ENCODE measurements at regions not wholly inside any gene's neighbourhood (a gene's known extent, or its start where the extent isn't known, plus 50 kb on each side); places are given as distances from the start of the nearest gene placed in this dataset.

DNA sequence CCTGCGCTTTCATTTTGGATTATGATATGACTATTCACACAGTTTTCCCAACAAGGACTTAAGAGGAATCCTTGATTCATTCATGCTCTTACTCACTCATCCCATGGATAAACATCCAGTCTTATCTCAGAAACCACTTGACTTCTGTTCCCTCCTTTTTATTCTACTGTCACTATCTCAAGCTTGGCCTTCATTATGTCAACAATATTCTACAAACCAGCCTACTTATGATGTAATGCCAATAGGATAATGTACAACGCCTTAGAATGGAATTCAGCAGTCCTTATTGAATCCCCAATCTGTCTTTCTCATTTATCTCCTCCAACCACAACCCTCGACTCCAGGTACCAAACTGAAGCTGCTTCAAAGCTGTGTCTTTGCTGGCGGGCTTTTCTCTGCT is 448.5 kb downstream of the PDZRN4 start:
- H3K4me2 ChIP-seq (ENCODE audit: low read length) = no peak overlapping the region
- no peaks in the 10 kb centered on the region for H3K79me2 ChIP-seq (replicated peaks; ENCODE audit: insufficient read depth, low read length)
- H3K4me3 ChIP-seq (ENCODE audit: low read length) = no peak overlapping the region
- no peak overlapping the region for H2AFZ ChIP-seq (ENCODE audit: low read depth, low read length)
- no peak overlapping the region for H3K27ac ChIP-seq (ENCODE audit: low read length)
- no peaks in the 10 kb centered on the region for H3K36me3 ChIP-seq (ENCODE audit: insufficient read depth, low read length)
- H3K9me3 ChIP-seq (ENCODE audit: low read length) = no peaks in the 10 kb centered on the region
- no peak overlapping the region for H3K9ac ChIP-seq (ENCODE audit: low read length)
- no peaks in the 10 kb centered on the region for H3K9me2 ChIP-seq (ENCODE audit: insufficient read depth, low read length)
- no peaks in the 10 kb centered on the region for H4K20me1 ChIP-seq (ENCODE audit: insufficient read depth)
- no peaks in the 10 kb centered on the region for H3F3A ChIP-seq (ENCODE audit: insufficient read depth, low read length, poor library complexity, severe bottlenecking)
- H3K27me3 ChIP-seq (ENCODE audit: insufficient read depth, low read depth, low read length) = no peaks in the 10 kb centered on the region
- TF ChIP-seq EZH2 (IDR thresholded peaks at IDR 0.05; ENCODE audit: borderline replicate concordance, insufficient read depth, low read length, poor library complexity, severe bottlenecking) = no peak
- TF ChIP-seq RAD21 (conservative IDR thresholded peaks at IDR 0.05) = no peak

DNA sequence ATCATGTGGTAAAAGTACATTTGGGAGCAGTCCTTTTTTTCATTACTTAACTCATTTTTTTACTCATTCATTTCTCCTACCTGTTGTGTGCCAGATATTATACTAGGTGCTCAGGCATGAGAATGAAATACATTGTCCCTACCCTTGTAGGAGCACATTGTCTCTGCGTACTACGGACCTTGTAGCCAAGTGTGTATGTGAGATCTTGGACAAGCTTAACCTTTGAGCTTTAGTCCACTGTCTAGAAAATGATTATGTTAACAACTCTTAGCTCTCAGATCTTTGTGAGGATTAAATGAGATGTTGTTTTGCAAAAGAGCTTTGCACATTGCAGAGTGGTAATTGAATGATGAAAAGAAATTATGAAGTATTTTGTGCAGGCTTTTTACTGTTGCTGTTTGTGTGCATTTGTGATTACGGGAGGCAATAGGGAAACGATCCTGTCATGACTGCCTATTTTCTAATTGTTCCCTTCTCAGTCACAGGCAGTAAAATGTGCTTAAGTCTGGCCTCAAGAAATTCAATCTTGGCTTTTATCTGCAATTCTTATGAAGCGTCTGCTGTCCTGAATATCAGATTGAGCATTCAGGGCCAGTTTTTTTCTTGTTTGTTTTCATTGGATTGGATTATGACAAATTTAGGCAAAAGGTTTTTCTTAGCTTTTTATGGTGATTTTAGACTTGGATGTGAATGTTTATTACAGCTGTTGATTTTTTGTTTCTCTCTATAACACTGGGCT is 447.7 kb downstream of the PDZRN4 start:
- H3K9me2 ChIP-seq (ENCODE audit: insufficient read depth, low read length) = no peaks in the 10 kb centered on the region
- no peaks in the 10 kb centered on the region for H3F3A ChIP-seq (ENCODE audit: insufficient read depth, low read length, poor library complexity, severe bottlenecking)
- H3K4me2 ChIP-seq (ENCODE audit: low read length) = no peak overlapping the region
- no peaks in the 10 kb centered on the region for H3K79me2 ChIP-seq (replicated peaks; ENCODE audit: insufficient read depth, low read length)
- TF ChIP-seq TAF1 (IDR thresholded peaks at IDR 0.05; ENCODE audit: low read depth) (no peak), EZH2 (IDR thresholded peaks at IDR 0.05; ENCODE audit: borderline replicate concordance, insufficient read depth, low read length, poor library complexity, severe bottlenecking) (no peak), MXI1 (conservative IDR thresholded peaks at IDR 0.05; ENCODE audit: poor library complexity, severe bottlenecking) (no peak), POLR2AphosphoS5 (IDR thresholded peaks at IDR 0.05) (no peak), SMC3 (conservative IDR thresholded peaks at IDR 0.05; ENCODE audit: poor library complexity) (no peak), EP300 (conservative IDR thresholded peaks at IDR 0.05; ENCODE audit: poor library complexity, severe bottlenecking) (no peak)
- no peak overlapping the region for H3K4me3 ChIP-seq (ENCODE audit: low read length)
- H2AFZ ChIP-seq (ENCODE audit: low read depth, low read length) = no peak overlapping the region
- no peak overlapping the region for H3K27ac ChIP-seq (ENCODE audit: low read length)
- H3K27me3 ChIP-seq (ENCODE audit: insufficient read depth, low read depth, low read length) = no peaks in the 10 kb centered on the region
- no peaks in the 10 kb centered on the region for H4K20me1 ChIP-seq (ENCODE audit: insufficient read depth)
- H3K9me3 ChIP-seq (ENCODE audit: low read length) = peaks cover 4% of the 10 kb centered on the region
- H3K9ac ChIP-seq (ENCODE audit: low read length) = no peak overlapping the region
- H3K36me3 ChIP-seq (ENCODE audit: insufficient read depth, low read length) = no peaks in the 10 kb centered on the region

DNA sequence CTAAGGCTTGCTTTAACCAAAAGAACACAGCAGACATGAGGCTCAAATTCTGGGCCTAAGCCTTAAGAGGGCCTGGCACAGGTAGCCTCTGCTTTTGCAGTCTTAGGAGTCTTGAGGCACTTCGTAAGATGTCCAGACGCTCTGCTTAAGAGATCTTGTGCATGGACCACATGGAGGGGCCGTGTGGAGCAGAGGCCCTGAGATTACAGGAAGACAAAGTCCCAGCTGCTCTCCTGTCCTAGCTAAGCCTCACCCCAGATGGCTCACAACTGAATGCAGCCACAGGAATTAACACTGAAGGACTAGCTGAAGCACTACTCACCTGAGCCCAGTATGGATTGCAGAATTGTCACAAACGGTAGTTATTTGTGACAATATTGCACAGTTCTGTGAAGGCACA is 446.0 kb downstream of the PDZRN4 start:
- Histone ChIP-seq H3K27ac (ENCODE audit: low read length) (no peak overlapping the region), H3K27me3 (ENCODE audit: insufficient read depth, low read depth, low read length) (no peaks in the 10 kb centered on the region), H2AFZ (ENCODE audit: low read depth, low read length) (no peak overlapping the region)

More for the DNA sequence above, 446.0 kb downstream of the PDZRN4 start:
- no peak overlapping the region for H3K9ac ChIP-seq (ENCODE audit: low read length)
- no peaks in the 10 kb centered on the region for H3F3A ChIP-seq (ENCODE audit: insufficient read depth, low read length, poor library complexity, severe bottlenecking)
- TF ChIP-seq SMC3 (conservative IDR thresholded peaks at IDR 0.05; ENCODE audit: poor library complexity) (no peak), MXI1 (conservative IDR thresholded peaks at IDR 0.05; ENCODE audit: poor library complexity, severe bottlenecking) (no peak), EZH2 (IDR thresholded peaks at IDR 0.05; ENCODE audit: borderline replicate concordance, insufficient read depth, low read length, poor library complexity, severe bottlenecking) (no peak), EP300 (conservative IDR thresholded peaks at IDR 0.05; ENCODE audit: poor library complexity, severe bottlenecking) (no peak), POLR2AphosphoS5 (IDR thresholded peaks at IDR 0.05) (no peak), RAD21 (conservative IDR thresholded peaks at IDR 0.05) (no peak), TAF1 (IDR thresholded peaks at IDR 0.05; ENCODE audit: low read depth) (no peak)
- TF ChIP-seq, protein P1, sequence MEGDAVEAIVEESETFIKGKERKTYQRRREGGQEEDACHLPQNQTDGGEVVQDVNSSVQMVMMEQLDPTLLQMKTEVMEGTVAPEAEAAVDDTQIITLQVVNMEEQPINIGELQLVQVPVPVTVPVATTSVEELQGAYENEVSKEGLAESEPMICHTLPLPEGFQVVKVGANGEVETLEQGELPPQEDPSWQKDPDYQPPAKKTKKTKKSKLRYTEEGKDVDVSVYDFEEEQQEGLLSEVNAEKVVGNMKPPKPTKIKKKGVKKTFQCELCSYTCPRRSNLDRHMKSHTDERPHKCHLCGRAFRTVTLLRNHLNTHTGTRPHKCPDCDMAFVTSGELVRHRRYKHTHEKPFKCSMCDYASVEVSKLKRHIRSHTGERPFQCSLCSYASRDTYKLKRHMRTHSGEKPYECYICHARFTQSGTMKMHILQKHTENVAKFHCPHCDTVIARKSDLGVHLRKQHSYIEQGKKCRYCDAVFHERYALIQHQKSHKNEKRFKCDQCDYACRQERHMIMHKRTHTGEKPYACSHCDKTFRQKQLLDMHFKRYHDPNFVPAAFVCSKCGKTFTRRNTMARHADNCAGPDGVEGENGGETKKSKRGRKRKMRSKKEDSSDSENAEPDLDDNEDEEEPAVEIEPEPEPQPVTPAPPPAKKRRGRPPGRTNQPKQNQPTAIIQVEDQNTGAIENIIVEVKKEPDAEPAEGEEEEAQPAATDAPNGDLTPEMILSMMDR (IDR thresholded peaks at IDR 0.05; ENCODE audit: poor library complexity, severe bottlenecking) = no peak
- TF ChIP-seq, protein P2, sequence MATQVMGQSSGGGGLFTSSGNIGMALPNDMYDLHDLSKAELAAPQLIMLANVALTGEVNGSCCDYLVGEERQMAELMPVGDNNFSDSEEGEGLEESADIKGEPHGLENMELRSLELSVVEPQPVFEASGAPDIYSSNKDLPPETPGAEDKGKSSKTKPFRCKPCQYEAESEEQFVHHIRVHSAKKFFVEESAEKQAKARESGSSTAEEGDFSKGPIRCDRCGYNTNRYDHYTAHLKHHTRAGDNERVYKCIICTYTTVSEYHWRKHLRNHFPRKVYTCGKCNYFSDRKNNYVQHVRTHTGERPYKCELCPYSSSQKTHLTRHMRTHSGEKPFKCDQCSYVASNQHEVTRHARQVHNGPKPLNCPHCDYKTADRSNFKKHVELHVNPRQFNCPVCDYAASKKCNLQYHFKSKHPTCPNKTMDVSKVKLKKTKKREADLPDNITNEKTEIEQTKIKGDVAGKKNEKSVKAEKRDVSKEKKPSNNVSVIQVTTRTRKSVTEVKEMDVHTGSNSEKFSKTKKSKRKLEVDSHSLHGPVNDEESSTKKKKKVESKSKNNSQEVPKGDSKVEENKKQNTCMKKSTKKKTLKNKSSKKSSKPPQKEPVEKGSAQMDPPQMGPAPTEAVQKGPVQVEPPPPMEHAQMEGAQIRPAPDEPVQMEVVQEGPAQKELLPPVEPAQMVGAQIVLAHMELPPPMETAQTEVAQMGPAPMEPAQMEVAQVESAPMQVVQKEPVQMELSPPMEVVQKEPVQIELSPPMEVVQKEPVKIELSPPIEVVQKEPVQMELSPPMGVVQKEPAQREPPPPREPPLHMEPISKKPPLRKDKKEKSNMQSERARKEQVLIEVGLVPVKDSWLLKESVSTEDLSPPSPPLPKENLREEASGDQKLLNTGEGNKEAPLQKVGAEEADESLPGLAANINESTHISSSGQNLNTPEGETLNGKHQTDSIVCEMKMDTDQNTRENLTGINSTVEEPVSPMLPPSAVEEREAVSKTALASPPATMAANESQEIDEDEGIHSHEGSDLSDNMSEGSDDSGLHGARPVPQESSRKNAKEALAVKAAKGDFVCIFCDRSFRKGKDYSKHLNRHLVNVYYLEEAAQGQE (IDR thresholded peaks at IDR 0.05; ENCODE audit: borderline replicate concordance) = no peak
- no peaks in the 10 kb centered on the region for H3K9me2 ChIP-seq (ENCODE audit: insufficient read depth, low read length)
- no peak overlapping the region for H3K4me3 ChIP-seq (ENCODE audit: low read length)
- H3K36me3 ChIP-seq (ENCODE audit: insufficient read depth, low read length) = no peaks in the 10 kb centered on the region
- peaks cover 6% of the 10 kb centered on the region for H3K9me3 ChIP-seq (ENCODE audit: low read length)
- H3K79me2 ChIP-seq (replicated peaks; ENCODE audit: insufficient read depth, low read length) = no peaks in the 10 kb centered on the region
- H4K20me1 ChIP-seq (ENCODE audit: insufficient read depth) = no peaks in the 10 kb centered on the region
- H3K4me2 ChIP-seq (ENCODE audit: low read length) = no peak overlapping the region

Data from neural cell (in vitro differentiated cells).